Left lung (tissue), 4 donors: ENCODE measurements at regions not wholly inside any gene's neighbourhood (a gene's known extent, or its start where the extent isn't known, plus 50 kb on each side); places are given as distances from the start of the nearest gene placed in this dataset.

Source experiments
- ATAC-seq: fragments of 200-7000 bp; cut with Tn5 transposase; one replicate; pipeline ENCODE4 v1.9.1; 2020; ENCODE audit warnings: moderate library complexity
- DNase-seq, 4 donors: peaks; one replicate each; pipeline ENCODE4 v3.0.0-alpha.2; 2013 to 2020
- H3K27ac ChIP-seq, 2 donors: fragments of 200-600 bp; sonication (generic) in 1 of 2; one replicate each; pipeline versions ENCODE4 v1.5.0 to v1.8.0; 2020 to 2021
- H3K27me3 ChIP-seq, 2 donors: fragments of 200-600 bp; sonication (generic) in 1 of 2; one replicate each; pipeline versions ENCODE4 v1.5.0 to v1.8.0; 2020 to 2021
- H3K36me3 ChIP-seq, 2 donors: fragments of 200-600 bp; sonication (generic) in 1 of 2; one replicate each; pipeline versions ENCODE4 v1.5.0 to v1.8.0; 2020 to 2021
- H3K4me1 ChIP-seq, 2 donors: fragments of 200-600 bp; one replicate each; pipeline ENCODE4 v1.8.0; 2021
- H3K4me3 ChIP-seq, 2 donors: fragments of 200-600 bp; sonication (generic) in 1 of 2; one replicate each; pipeline versions ENCODE4 v1.5.0 to v1.8.0; 2020 to 2021; ENCODE audit warnings: mild to moderate bottlenecking in 1 of 2
- H3K9me3 ChIP-seq, 2 donors: fragments of 200-600 bp; sonication (generic) in 1 of 2; one replicate each; pipeline versions ENCODE4 v1.5.0 to v1.8.0; 2020 to 2021
- intact Hi-C, 2 donors: fragments of 100-400 bp; cut with DNase I; formaldehyde crosslinking; loops; one replicate each; pipeline versions ENCODE4 v1.11.2 to v1.14.2; 2022
- TF ChIP-seq, protein P1 (sequence below), 2 donors: fragments of 200-600 bp; sonication (generic) in 1 of 2; IDR thresholded peaks; one replicate each; pipeline versions ENCODE4 v1.5.0 to v1.8.0; 2021; ENCODE audit warnings: antibody characterized with exemption in 2 of 2
- donor health status: DM: no; HTN: yes; CAD: no.
- donor health status: DM: no; HTN: no; CAD: no.

DNA sequence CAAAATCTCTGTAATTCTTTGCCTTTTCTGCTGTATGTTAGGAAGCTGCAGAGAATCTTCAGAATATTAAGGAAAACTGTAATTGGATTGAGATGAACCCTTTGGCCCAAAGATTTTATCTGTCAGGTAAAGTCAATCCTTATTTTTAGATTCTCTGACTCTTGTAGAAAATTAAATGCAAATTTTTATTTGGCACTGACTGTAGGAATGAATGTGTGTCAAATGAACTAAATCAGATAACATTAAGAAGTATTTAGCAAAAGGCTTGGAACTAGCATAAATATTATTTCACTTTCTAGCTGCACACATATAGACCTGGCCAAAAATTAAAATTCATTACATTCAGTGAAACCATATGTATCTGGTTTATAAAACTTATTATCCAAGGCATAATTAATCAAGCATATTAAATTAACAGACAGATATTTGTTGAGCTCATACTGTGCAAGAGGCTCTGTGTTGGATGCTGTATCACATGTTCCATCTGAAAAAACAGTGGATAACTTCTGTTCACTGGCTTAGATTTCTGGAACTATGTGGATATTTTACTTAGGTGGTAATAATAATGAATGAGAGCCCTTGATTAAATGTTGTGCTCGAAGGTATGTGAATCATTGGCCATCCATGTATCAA is 124.8 kb downstream of the HDGFL1 start:
- Histone ChIP-seq H3K27ac (no peak overlapping the region), H3K9me3 (no peaks in the 10 kb centered on the region), H3K27me3 (no peaks in the 10 kb centered on the region), H3K4me1 (no peaks in the 10 kb centered on the region), H3K4me3 (no peak overlapping the region), H3K36me3 (no peaks in the 10 kb centered on the region)
- ATAC-seq = no peak
- TF ChIP-seq, protein P1, sequence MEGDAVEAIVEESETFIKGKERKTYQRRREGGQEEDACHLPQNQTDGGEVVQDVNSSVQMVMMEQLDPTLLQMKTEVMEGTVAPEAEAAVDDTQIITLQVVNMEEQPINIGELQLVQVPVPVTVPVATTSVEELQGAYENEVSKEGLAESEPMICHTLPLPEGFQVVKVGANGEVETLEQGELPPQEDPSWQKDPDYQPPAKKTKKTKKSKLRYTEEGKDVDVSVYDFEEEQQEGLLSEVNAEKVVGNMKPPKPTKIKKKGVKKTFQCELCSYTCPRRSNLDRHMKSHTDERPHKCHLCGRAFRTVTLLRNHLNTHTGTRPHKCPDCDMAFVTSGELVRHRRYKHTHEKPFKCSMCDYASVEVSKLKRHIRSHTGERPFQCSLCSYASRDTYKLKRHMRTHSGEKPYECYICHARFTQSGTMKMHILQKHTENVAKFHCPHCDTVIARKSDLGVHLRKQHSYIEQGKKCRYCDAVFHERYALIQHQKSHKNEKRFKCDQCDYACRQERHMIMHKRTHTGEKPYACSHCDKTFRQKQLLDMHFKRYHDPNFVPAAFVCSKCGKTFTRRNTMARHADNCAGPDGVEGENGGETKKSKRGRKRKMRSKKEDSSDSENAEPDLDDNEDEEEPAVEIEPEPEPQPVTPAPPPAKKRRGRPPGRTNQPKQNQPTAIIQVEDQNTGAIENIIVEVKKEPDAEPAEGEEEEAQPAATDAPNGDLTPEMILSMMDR (IDR thresholded peaks at IDR 0.05) = no peak
- intact Hi-C loops = no loop called here
- DNase-seq = no peak

- ATAC-seq (no peak), DNase-seq (no peak)
- H3K27me3 ChIP-seq = no peaks in the 10 kb centered on the region
- no peak overlapping the region for H3K4me3 ChIP-seq
- H3K36me3 ChIP-seq = no peaks in the 10 kb centered on the region
- no peaks in the 10 kb centered on the region for H3K4me1 ChIP-seq
- H3K27ac ChIP-seq = no peak overlapping the region
- no peaks in the 10 kb centered on the region for H3K9me3 ChIP-seq
- intact Hi-C loops = no loop called here
- TF ChIP-seq, protein P1 (IDR thresholded peaks at IDR 0.05) = no peak
These were observed 127.1 kb downstream of the HDGFL1 start for GRCh38 chr6:22696481-22696880.

DNA sequence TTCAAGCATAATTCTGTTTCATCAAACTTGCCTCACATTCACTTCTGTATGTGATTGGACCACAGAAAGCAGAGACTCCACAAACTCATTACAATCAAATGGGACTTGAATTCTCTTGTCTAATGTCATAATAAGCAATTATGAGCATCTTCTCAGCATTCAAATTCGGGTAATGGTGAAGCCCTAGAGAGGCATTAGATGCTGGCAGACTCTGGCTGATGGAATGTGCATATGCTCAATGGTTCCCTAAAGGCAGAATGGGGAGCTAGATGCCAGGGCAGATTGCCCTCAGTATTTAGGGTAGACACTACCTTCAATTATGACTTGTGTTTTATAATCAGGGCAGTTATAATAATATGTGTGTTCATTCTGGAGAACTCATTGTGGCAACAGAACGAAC is 127.9 kb downstream of the HDGFL1 start:
- H3K4me1 ChIP-seq = no peaks in the 10 kb centered on the region
- no peaks in the 10 kb centered on the region for H3K9me3 ChIP-seq
- no peaks in the 10 kb centered on the region for H3K27me3 ChIP-seq
- ATAC-seq (no peak), DNase-seq (no peak)
- TF ChIP-seq, protein P1 (IDR thresholded peaks at IDR 0.05) = no peak
- H3K4me3 ChIP-seq = no peak overlapping the region
- intact Hi-C loops = no loop called here
- H3K36me3 ChIP-seq = no peaks in the 10 kb centered on the region
- H3K27ac ChIP-seq = no peak overlapping the region

DNA sequence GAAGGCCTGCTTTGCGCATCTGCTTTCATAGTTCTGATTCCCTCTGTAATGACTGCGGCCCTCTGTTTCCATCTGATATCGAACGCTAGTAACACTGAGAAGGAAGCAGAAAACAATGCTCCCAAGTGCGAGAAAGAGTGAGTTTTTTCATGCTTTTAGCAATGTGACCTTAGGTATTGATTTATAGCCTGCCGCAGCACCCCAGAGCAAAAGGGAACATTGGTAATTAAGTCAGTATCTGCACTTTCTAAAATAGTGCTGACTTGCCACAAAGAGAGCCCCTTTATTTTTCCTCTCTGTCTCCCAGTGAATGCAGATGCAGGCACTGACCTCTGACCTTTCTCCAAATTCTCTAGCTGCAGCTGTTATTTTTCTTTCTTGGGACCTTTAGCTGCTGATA is 129.8 kb downstream of the HDGFL1 start:
- intact Hi-C loops = no loop called here
- Histone ChIP-seq H3K4me1 (no peaks in the 10 kb centered on the region), H3K36me3 (no peaks in the 10 kb centered on the region), H3K27me3 (no peaks in the 10 kb centered on the region), H3K4me3 (no peak overlapping the region), H3K9me3 (no peaks in the 10 kb centered on the region), H3K27ac (no peak overlapping the region)
- no peak for DNase-seq
- TF ChIP-seq, protein P1 (IDR thresholded peaks at IDR 0.05) = no peak
- no peak for ATAC-seq

DNA sequence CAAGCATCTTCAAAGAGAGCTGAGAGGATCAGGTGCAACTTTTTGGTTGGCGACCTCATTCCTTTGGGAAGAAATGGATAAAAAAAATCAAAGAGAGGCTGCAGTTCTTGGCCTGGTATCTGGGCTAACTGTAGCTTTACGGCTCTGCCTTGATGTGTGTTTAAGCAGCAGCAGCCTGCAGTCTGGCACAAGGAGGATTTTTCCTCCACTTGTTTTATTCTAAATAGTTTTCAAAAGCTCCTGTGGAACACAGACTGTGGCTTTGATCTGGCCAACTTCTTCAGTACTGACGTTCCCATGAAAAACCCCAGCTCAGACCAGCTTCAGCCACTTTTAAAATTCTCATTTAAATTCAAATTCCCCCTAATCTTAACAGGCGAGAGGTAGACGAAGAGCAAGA is 137.3 kb downstream of the HDGFL1 start:
- no peaks in the 10 kb centered on the region for H3K4me1 ChIP-seq
- intact Hi-C loops = no loop called here
- DNase-seq = no peak
- TF ChIP-seq, protein P1 (IDR thresholded peaks at IDR 0.05) = no peak
- no peaks in the 10 kb centered on the region for H3K9me3 ChIP-seq
- H3K27me3 ChIP-seq = no peaks in the 10 kb centered on the region
- H3K36me3 ChIP-seq = no peaks in the 10 kb centered on the region
- no peak overlapping the region for H3K4me3 ChIP-seq
- no peak for ATAC-seq
- no peak overlapping the region for H3K27ac ChIP-seq
